ENCODE measurements at regions not wholly inside any gene's neighbourhood (a gene's known extent, or its start where the extent isn't known, plus 50 kb on each side); places are given as distances from the start of the nearest gene placed in this dataset.
"Not testable (repeated sequence)": the region's sequence is repeated elsewhere in the genome, so short reads cannot be mapped to it uniquely, and the experiment has no call there.

GRCh38 chr18:51525453-51526225, 328.2 kb upstream of the MEX3C start:
- no peak for DNase-seq

GRCh38 chr18:51527826-51528225, 330.3 kb upstream of the MEX3C start:
- no peak for DNase-seq

GRCh38 chr18:51531501-51531900, 334.0 kb upstream of the MEX3C start:
- DNase-seq, result no peak

GRCh38 chr18:51537487-51537886, 340.0 kb upstream of the MEX3C start:
- no peak for DNase-seq

- DNase-seq, result no peak
Measured at GRCh38 chr18:51540562-51540961, 343.1 kb upstream of the MEX3C start.

- no peak for DNase-seq
Measured at GRCh38 chr18:51541230-51541629, 343.7 kb upstream of the MEX3C start.

GRCh38 chr18:51543658-51544155, 346.2 kb upstream of the MEX3C start:
- DNase-seq, result no peak

- DNase-seq, result no peak
Measured at GRCh38 chr18:51545446-51545845, 348.0 kb upstream of the MEX3C start.

GRCh38 chr18:51559198-51559901, 361.9 kb upstream of the MEX3C start:
- DNase-seq, result no peak

GRCh38 chr18:51559902-51560287, 362.4 kb upstream of the MEX3C start:
- no peak for DNase-seq

- no peak for DNase-seq
Measured at GRCh38 chr18:51561821-51562220, 364.3 kb upstream of the MEX3C start.

GRCh38 chr18:51562866-51563265, 365.4 kb upstream of the MEX3C start:
- no peak for DNase-seq

- DNase-seq, result no peak
Measured at GRCh38 chr18:51563396-51563795, 365.9 kb upstream of the MEX3C start.

GRCh38 chr18:51568151-51568550, 370.7 kb upstream of the MEX3C start:
- no peak for DNase-seq

GRCh38 chr18:51569153-51569552, 371.7 kb upstream of the MEX3C start:
- DNase-seq, result no peak

- DNase-seq, result no peak
Measured at GRCh38 chr18:51569561-51569960, 372.1 kb upstream of the MEX3C start.

GRCh38 chr18:51570071-51570470, 372.6 kb upstream of the MEX3C start:
- DNase-seq, result not testable (repeated sequence)

GRCh38 chr18:51573886-51574285, 376.4 kb upstream of the MEX3C start:
- DNase-seq, result not testable (repeated sequence)

- DNase-seq, result no peak
Measured at GRCh38 chr18:51575171-51575570, 377.7 kb upstream of the MEX3C start.

- no peak for DNase-seq
Measured at GRCh38 chr18:51578406-51578980, 381.0 kb upstream of the MEX3C start.

GRCh38 chr18:51580580-51580979, 383.1 kb upstream of the MEX3C start:
- DNase-seq, result no peak

GRCh38 chr18:51582551-51582950, 385.1 kb upstream of the MEX3C start:
- DNase-seq, result no peak

GRCh38 chr18:51588616-51589015, 391.1 kb upstream of the MEX3C start:
- no peak for DNase-seq

- DNase-seq, result no peak
Measured at GRCh38 chr18:51593931-51594330, 396.4 kb upstream of the MEX3C start.

All from CD4-positive, alpha-beta T cell treated with Interleukin-1 beta for 1 hour (primary cell).